T-helper 17 cell (primary cell): ENCODE measurements at regions not wholly inside any gene's neighbourhood (a gene's known extent, or its start where the extent isn't known, plus 50 kb on each side); places are given as distances from the start of the nearest gene placed in this dataset.
"Not testable (repeated sequence)": the region's sequence is repeated elsewhere in the genome, so short reads cannot be mapped to it uniquely, and the experiment has no call there.

ENCODE experiments used
- ATAC-seq: fragments of 150-1000 bp; cut with Tn5 transposase; 2 replicates; pipeline ENCODE4 v1.10.0; 2021; ENCODE audit warnings: mild to moderate bottlenecking, moderate library complexity
- DNase-seq, 3 donors: peaks; one replicate each; pipeline versions ENCODE4 v3.0.0 to v3.0.0-alpha.2; 2020 to 2021
- H3K9me3 ChIP-seq: one replicate; pipeline ENCODE4 v1.7.0; 2013; ENCODE audit warnings: low read length, mild to moderate bottlenecking; ENCODE audit not compliant: control insufficient read depth, poor library complexity, severe bottlenecking
- H3K27ac Mint-ChIP-seq: one replicate; pipeline ENCODE4 v1.8.0; 2022; ENCODE audit warnings: mild to moderate bottlenecking, moderate library complexity, mixed read lengths
- H3K27me3 Mint-ChIP-seq: one replicate; pipeline ENCODE4 v1.8.0; 2022; ENCODE audit warnings: mixed read lengths
- H3K36me3 Mint-ChIP-seq: one replicate; pipeline ENCODE4 v1.8.0; 2022; ENCODE audit warnings: low read depth, mixed read lengths
- H3K4me1 Mint-ChIP-seq: one replicate; pipeline ENCODE4 v1.8.0; 2022; ENCODE audit warnings: mild to moderate bottlenecking, mixed read lengths
- H3K4me3 Mint-ChIP-seq: one replicate; pipeline ENCODE4 v1.8.0; 2022; ENCODE audit warnings: mild to moderate bottlenecking, moderate library complexity, mixed read lengths

GRCh38 chr14:105883066-105884005 is 357.0 kb downstream of the TMEM121 start:
- Mint-ChIP-seq H3K36me3 (peaks cover 3% of the 10 kb centered on the region), H3K4me3 (no peak overlapping the region), H3K27ac (no peak overlapping the region), H3K4me1 (no peaks in the 10 kb centered on the region), H3K27me3 (peaks cover 36% of the 10 kb centered on the region)
- DNase-seq (peak in 2 of 3 donors; percentile 5 to 6), ATAC-seq (no peak)
- no peaks in the 10 kb centered on the region for H3K9me3 ChIP-seq

- not testable (repeated sequence) for H3K4me3 Mint-ChIP-seq, H3K36me3 Mint-ChIP-seq, H3K27ac Mint-ChIP-seq, H3K4me1 Mint-ChIP-seq, H3K9me3 ChIP-seq, ATAC-seq
- H3K27me3 Mint-ChIP-seq = peaks cover 36% of the 10 kb centered on the region
- peak in 2 of 3 donors; percentile 3 to 4 for DNase-seq
These were observed 357.9 kb downstream of the TMEM121 start for GRCh38 chr14:105884192-105884807.

GRCh38 chr14:105884808-105885281 is 358.5 kb downstream of the TMEM121 start:
- Mint-ChIP-seq H3K27ac (no peak overlapping the region), H3K4me1 (peaks cover 3% of the 10 kb centered on the region), H3K4me3 (no peak overlapping the region), H3K36me3 (peaks cover 3% of the 10 kb centered on the region), H3K27me3 (peaks cover 36% of the 10 kb centered on the region)
- DNase-seq (peak in 2 of 3 donors; percentile 0 to 5), ATAC-seq (no peak)
- H3K9me3 ChIP-seq = no peaks in the 10 kb centered on the region

GRCh38 chr14:105885561-105886320 is 359.4 kb downstream of the TMEM121 start:
- Mint-ChIP-seq H3K27me3 (peaks cover 39% of the 10 kb centered on the region), H3K36me3 (peaks cover 3% of the 10 kb centered on the region), H3K27ac (no peak overlapping the region), H3K4me3 (no peak overlapping the region), H3K4me1 (peaks cover 3% of the 10 kb centered on the region)
- H3K9me3 ChIP-seq = no peaks in the 10 kb centered on the region
- peak in 2 of 3 donors; percentile 4 for DNase-seq
- no peak for ATAC-seq

GRCh38 chr14:105886791-105887191 is 360.4 kb downstream of the TMEM121 start:
- not testable (repeated sequence) for ATAC-seq, H3K4me1 Mint-ChIP-seq, H3K27ac Mint-ChIP-seq, H3K4me3 Mint-ChIP-seq, H3K36me3 Mint-ChIP-seq, H3K9me3 ChIP-seq
- H3K27me3 Mint-ChIP-seq = peaks cover 39% of the 10 kb centered on the region
- DNase-seq = peak in 2 of 3 donors; percentile 2 to 5

GRCh38 chr14:105887692-105888091 is 361.3 kb downstream of the TMEM121 start:
- Mint-ChIP-seq H3K27me3 (peaks cover 40% of the 10 kb centered on the region), H3K4me1 (peaks cover 3% of the 10 kb centered on the region)
- no peak for DNase-seq

GRCh38 chr14:105888151-105888550 is 361.8 kb downstream of the TMEM121 start:
- no peaks in the 10 kb centered on the region for H3K9me3 ChIP-seq
- Mint-ChIP-seq H3K27me3 (peaks cover 40% of the 10 kb centered on the region), H3K4me3 (no peak overlapping the region), H3K4me1 (peaks cover 3% of the 10 kb centered on the region), H3K36me3 (peaks cover 3% of the 10 kb centered on the region), H3K27ac (no peak overlapping the region)
- DNase-seq (no peak), ATAC-seq (no peak)

More at GRCh38 chr14:105887692-105888091, 361.3 kb downstream of the TMEM121 start:
- no peak overlapping the region for H3K4me3 Mint-ChIP-seq
- no peak for ATAC-seq
- H3K27ac Mint-ChIP-seq = no peak overlapping the region
- peaks cover 3% of the 10 kb centered on the region for H3K36me3 Mint-ChIP-seq
- no peaks in the 10 kb centered on the region for H3K9me3 ChIP-seq

GRCh38 chr14:105888784-105889665 is 362.6 kb downstream of the TMEM121 start:
- no peaks in the 10 kb centered on the region for H3K9me3 ChIP-seq
- H3K4me1 Mint-ChIP-seq = peaks cover 3% of the 10 kb centered on the region
- H3K36me3 Mint-ChIP-seq = peaks cover 3% of the 10 kb centered on the region
- H3K27ac Mint-ChIP-seq = no peak overlapping the region
- H3K4me3 Mint-ChIP-seq = no peak overlapping the region
- DNase-seq (peak in 2 of 3 donors; percentile 4), ATAC-seq (no peak)
- H3K27me3 Mint-ChIP-seq = peaks cover 40% of the 10 kb centered on the region

GRCh38 chr14:105889666-105890473 is 363.5 kb downstream of the TMEM121 start:
- peaks cover 44% of the 10 kb centered on the region for H3K27me3 Mint-ChIP-seq
- no peak overlapping the region for H3K4me3 Mint-ChIP-seq
- H3K9me3 ChIP-seq = no peaks in the 10 kb centered on the region
- ATAC-seq (no peak), DNase-seq (peak in 2 of 3 donors; percentile 6 to 7)
- H3K27ac Mint-ChIP-seq = no peak overlapping the region
- peaks cover 3% of the 10 kb centered on the region for H3K4me1 Mint-ChIP-seq
- peaks cover 3% of the 10 kb centered on the region for H3K36me3 Mint-ChIP-seq

GRCh38 chr14:105890474-105891220 is 364.3 kb downstream of the TMEM121 start:
- no peaks in the 10 kb centered on the region for H3K9me3 ChIP-seq
- ATAC-seq = no peak
- H3K4me1 Mint-ChIP-seq = peaks cover 3% of the 10 kb centered on the region
- DNase-seq = peak in 2 of 3 donors; percentile 5 to 6
- peaks cover 46% of the 10 kb centered on the region for H3K27me3 Mint-ChIP-seq
- H3K4me3 Mint-ChIP-seq = no peak overlapping the region
- H3K36me3 Mint-ChIP-seq = peaks cover 3% of the 10 kb centered on the region
- H3K27ac Mint-ChIP-seq = no peak overlapping the region

GRCh38 chr14:105891221-105891602 is 364.8 kb downstream of the TMEM121 start:
- peaks cover 47% of the 10 kb centered on the region for H3K27me3 Mint-ChIP-seq
- no peak overlapping the region for H3K4me3 Mint-ChIP-seq
- no peak for ATAC-seq
- no peak overlapping the region for H3K27ac Mint-ChIP-seq
- peak in 2 of 3 donors; percentile 4 to 5 for DNase-seq
- H3K36me3 Mint-ChIP-seq = peaks cover 3% of the 10 kb centered on the region
- peaks cover 3% of the 10 kb centered on the region for H3K4me1 Mint-ChIP-seq
- no peaks in the 10 kb centered on the region for H3K9me3 ChIP-seq
